ENCODE measurements at regions not wholly inside any gene's neighbourhood (a gene's known extent, or its start where the extent isn't known, plus 50 kb on each side); places are given as distances from the start of the nearest gene placed in this dataset.

GRCh38 chr11:80959751-80960150 lies 1518.9 kb upstream of the TENM4 start (continued):
- TF ChIP-seq ZNF235 (CRISPR knock-in tag; IDR thresholded peaks at IDR 0.05; ENCODE audit: borderline replicate concordance): no peak
- TF ChIP-seq ZBTB38 (CRISPR knock-in tag; IDR thresholded peaks at IDR 0.05): no peak
- TF ChIP-seq ZKSCAN1 (IDR thresholded peaks at IDR 0.05; ENCODE audit: low read length): no peak
- no peak for TF ChIP-seq REL (CRISPR knock-in tag; conservative IDR thresholded peaks at IDR 0.05)
- no peak for TF ChIP-seq ZNF546 (CRISPR knock-in tag; conservative IDR thresholded peaks at IDR 0.05)
- TF ChIP-seq ERF (CRISPR knock-in tag; IDR thresholded peaks at IDR 0.05): no peak
- TF ChIP-seq, protein P1, sequence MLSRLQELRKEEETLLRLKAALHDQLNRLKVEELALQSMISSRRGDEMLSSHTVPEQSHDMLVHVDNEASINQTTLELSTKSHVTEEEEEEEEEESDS (CRISPR knock-in tag; IDR thresholded peaks at IDR 0.05; ENCODE audit: borderline replicate concordance): no peak
- no peak for TF ChIP-seq HNRNPUL1 (IDR thresholded peaks at IDR 0.05; ENCODE audit: low read depth, low read length)

DNA sequence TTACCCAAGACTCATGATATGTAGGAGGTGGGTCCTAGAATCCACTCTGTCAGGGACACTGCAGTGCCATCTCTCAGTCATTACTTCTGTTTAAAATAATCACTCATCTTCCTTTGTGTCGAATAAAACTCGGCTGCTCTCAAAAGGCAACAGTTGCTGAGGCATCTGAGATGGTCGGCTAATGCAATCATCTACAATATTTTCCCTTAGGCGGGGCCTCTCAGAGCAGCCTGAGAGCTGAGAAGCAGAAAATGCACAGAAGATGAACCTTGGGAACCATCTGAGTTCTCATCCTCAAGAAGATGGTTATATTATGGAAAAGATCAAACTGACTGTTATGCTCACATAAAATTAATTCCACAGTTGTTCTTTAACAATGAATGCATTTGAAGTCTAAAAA lies 1518.2 kb upstream of the TENM4 start:
- Histone ChIP-seq H4K20me1 (ENCODE audit: insufficient read depth, low read length) (no peaks in the 10 kb centered on the region), H2AFZ (ENCODE audit: low read length) (no peak overlapping the region), H3K36me3 (replicated peaks in 1 of 2; ENCODE audit: control insufficient read depth in 1 of 2, insufficient read depth in 2 of 2, low read length in 2 of 2) (no peaks in the 10 kb centered on the region), H3K4me1 (ENCODE audit: insufficient read depth, low read length) (no peaks in the 10 kb centered on the region), H3K27me3 (ENCODE audit: control insufficient read depth in 1 of 2, insufficient read depth in 2 of 2, low read length in 2 of 2) (no peaks in the 10 kb centered on the region), H3K79me2 (ENCODE audit: insufficient read depth, low read length) (no peaks in the 10 kb centered on the region), H3K27ac (ENCODE audit: extremely low read length, insufficient read depth, low read length) (no peak overlapping the region), H3K9ac (ENCODE audit: insufficient read depth, low read depth, low read length) (no peak overlapping the region), H3K9me3 (ENCODE audit: low read length) (no peaks in the 10 kb centered on the region), H3K4me3 (replicated peaks in 1 of 3; ENCODE audit: insufficient read depth in 1 of 3, low read depth in 2 of 3, low read length in 3 of 3) (no peak overlapping the region), H3K4me2 (ENCODE audit: low read depth, low read length) (no peak overlapping the region)
- ChIA-PET CTCF (ENCODE audit: low intra/inter-chr PET ratio, low total read pairs) (no interaction called here), POLR2A (no interaction called here)
- intact Hi-C loops (cut with micrococcal nuclease; ENCODE audit: unreplicated experiment): no loop called here
- FAIRE-seq (no peak), ATAC-seq (no peak), DNase-seq (ENCODE audit: low spot score) (no peak)
- TF ChIP-seq MEIS1 (CRISPR knock-in tag; IDR thresholded peaks at IDR 0.05; ENCODE audit: borderline replicate concordance) (no peak), EHMT2 (IDR thresholded peaks at IDR 0.05; ENCODE audit: borderline replicate concordance, low read depth, low read length) (no peak), PHF5A (CRISPR knock-in tag; IDR thresholded peaks at IDR 0.05; ENCODE audit: low read depth, unreplicated experiment) (no peak), HOXA3 (CRISPR knock-in tag; IDR thresholded peaks at IDR 0.05) (no peak), ADNP (CRISPR knock-in tag; IDR thresholded peaks at IDR 0.05) (no peak), ZFY (CRISPR knock-in tag; IDR thresholded peaks at IDR 0.05) (no peak)
- BruUV-seq (replicated peaks): no TSS peak
- in situ Hi-C loops (cut with HindIII; ENCODE audit: extremely low pct_ligation_motif_present, low pct_unique_long_range_greater_than_20kb): no loop called here
- WGBS (ENCODE audit: low lambda C conversion rate): 44% methylated on average over 4 of the region's 4 CpGs
